T47D (cell line): ENCODE measurements at regions not wholly inside any gene's neighbourhood (a gene's known extent, or its start where the extent isn't known, plus 50 kb on each side); places are given as distances from the start of the nearest gene placed in this dataset.

Source experiments
- DNase-seq, 2 experiments: peaks; one replicate each; pipeline versions ENCODE4 v3.0.0 to v3.0.0-alpha.2; 2011 to 2012; ENCODE audit warnings: low read depth in 1 of 2, low spot score in 1 of 2
- JUND ChIP-seq: IDR thresholded peaks from 2 replicates; pipeline ENCODE4 v1.6.1; 2012; ENCODE audit warnings: low read depth
- in situ Hi-C: cut with HindIII; loops from 2 replicates; pipeline ENCODE4 v1.10.0; 2016; ENCODE audit warnings: low sequenced_read_pairs, low pct_unique_long_range_greater_than_20kb

DNA sequence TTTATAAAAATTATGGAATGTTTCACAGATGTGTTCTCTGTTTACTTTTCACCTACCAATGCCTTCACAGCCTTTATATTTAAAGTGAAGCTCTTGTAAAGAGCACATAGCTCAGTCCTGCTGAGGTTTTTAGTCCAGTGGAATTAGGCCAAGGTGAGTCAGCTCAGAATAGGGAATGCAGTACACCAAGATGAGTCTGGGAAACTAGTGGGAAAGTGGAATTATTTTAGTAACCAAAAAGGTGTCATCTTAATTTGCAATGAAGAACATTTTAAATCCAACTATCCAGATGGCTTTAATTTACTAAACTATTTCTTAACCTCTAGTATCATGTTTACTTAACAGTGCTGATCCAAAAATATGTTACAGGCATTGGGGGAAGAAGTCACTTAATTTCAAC, 236.3 kb upstream of the CTBP2 start:
- TF ChIP-seq JUND = no peak
- in situ Hi-C loops = no loop called here
- DNase-seq = no peak

DNA sequence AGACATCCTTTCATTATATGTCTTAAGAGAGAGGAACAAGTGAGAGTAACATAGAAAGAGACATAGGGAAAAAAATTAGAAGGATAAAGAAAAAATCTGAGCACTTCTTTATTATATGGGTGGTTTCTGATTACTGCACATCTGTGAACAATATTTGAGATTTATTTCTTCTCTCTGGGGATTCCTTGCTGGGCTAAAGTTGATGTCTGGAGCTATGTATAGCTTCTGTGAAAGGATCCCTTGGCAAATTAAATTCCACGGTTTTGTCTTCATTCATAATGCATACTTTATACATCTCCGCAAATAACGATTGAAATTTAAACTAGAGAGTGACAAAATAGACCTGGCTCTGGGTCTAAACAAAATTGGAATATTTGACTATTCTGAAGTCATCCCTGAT, 232.2 kb upstream of the CTBP2 start:
- TF ChIP-seq JUND = no peak
- in situ Hi-C loops = no loop called here
- no peak for DNase-seq

GRCh38 chr10:125392154-125392553, 231.8 kb upstream of the CTBP2 start:
- no peak for DNase-seq
- TF ChIP-seq JUND = no peak
- in situ Hi-C loops = no loop called here

DNA sequence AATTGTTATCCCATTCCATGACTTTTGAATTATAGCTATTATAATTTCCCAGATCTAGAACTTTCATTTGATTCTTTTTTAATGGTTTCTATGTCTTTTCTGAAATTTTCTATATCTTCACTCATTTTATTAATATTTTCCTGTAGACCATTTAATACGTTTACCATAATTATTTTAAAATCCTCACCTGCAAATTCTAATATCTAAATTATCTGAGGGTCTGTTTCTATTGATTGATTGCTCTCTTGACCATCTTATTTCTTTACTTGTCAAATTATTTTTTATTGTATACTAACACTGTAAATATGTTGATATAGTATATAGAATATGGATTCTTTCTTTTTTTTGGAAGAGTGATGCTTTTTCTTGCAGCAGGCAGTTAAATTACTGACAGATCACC, 229.3 kb upstream of the CTBP2 start:
- in situ Hi-C loops = no loop called here
- DNase-seq = no peak
- TF ChIP-seq JUND = no peak

- no peak for DNase-seq
- in situ Hi-C loops = no loop called here
- TF ChIP-seq JUND = no peak
These were observed 219.2 kb upstream of the CTBP2 start for GRCh38 chr10:125379592-125379991.

DNA sequence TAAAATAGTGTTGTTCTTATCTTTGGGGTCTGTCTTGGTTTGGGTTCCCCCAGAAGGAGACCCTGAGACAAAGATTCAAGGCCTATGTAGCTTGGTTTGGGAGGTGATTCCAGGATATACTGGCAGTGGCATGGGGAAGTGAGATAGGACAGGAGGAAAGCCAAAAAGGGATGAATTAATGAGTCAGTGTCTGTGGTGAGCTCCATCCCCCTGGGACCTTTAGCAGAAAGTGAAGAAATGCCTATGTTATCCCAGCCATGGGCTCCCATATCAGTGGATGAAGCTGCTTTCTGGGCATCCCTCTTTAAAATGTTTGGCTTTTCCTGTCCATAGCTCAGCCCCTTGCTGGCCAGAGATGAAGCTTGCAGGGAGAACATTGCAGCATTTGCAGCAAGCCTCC, 217.0 kb upstream of the CTBP2 start:
- in situ Hi-C loops = no loop called here
- no peak for TF ChIP-seq JUND
- no peak for DNase-seq

GRCh38 chr10:125375210-125375609, 214.8 kb upstream of the CTBP2 start:
- peak in 1 of 2 experiments; percentile 42 for DNase-seq
- in situ Hi-C loops = no loop called here
- no peak for TF ChIP-seq JUND

DNA sequence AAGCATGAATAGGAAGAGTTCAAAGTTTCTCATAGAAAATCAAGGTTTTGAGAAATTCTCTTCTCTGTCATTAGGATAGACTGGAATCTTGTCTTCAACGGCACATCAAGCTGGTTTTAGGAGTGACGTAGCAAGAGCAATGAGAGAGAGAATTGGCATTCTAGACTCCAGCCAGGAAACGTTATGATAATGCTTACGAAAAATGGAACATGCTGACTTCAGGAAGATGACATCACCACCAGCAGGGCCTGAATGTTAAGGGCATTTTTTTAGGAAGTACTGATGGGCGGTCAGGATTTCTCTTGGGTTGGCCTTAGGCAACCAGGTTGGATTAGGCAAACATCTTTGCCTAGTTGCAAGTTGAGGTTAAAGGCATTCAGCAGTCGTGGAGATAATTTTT, 213.2 kb upstream of the CTBP2 start:
- TF ChIP-seq JUND = no peak
- in situ Hi-C loops = no loop called here
- DNase-seq = no peak

GRCh38 chr10:125370578-125370977, 210.2 kb upstream of the CTBP2 start:
- no peak for TF ChIP-seq JUND
- no peak for DNase-seq
- in situ Hi-C loops = no loop called here

- in situ Hi-C loops = no loop called here
These were observed 209.3 kb upstream of the CTBP2 start for GRCh38 chr10:125369382-125370326.

DNA sequence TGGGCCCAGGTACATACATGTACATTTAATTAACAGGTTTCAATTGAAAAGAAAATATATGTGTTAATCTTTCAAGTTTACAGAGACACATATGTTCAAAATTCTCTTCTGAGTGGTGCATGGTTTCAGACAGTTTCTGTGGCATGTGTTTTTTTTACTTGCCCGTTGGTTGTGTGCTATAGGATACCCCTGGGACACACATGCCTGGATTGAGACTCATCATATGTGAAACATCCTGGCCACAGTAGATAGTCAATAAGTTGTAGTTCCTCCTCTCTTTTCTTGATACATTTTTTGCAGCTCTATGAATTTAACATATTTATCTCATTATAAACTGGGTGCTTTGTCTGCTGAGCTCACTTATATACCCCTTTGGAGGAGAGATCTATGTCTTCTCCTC, 207.8 kb upstream of the CTBP2 start:
- no peak for DNase-seq
- in situ Hi-C loops = no loop called here
- no peak for TF ChIP-seq JUND

More at GRCh38 chr10:125369382-125370326, 209.3 kb upstream of the CTBP2 start:
- DNase-seq = no peak
- TF ChIP-seq JUND = no peak

- no peak for DNase-seq
- in situ Hi-C loops = no loop called here
- no peak for TF ChIP-seq JUND
These were observed 203.4 kb upstream of the CTBP2 start for GRCh38 chr10:125363791-125364190.

DNA sequence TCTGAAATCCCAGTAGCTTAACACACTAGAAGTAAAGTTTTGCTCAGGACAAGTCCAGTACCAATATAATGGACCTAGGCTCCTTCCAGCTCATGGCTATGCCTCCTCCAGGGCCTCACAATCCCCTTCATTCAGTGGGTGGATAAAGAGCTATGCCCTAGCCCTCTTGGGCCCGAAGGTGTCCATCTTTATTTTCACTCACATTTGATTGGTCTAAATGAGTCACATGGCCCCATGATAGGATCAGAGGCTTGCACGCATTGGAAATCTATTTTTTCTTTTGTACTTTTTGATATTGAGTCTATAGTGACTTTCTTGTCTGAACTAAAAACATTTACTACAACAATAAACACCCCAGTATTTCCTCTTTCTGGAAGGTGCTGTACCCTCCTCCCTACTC, 202.6 kb upstream of the CTBP2 start:
- no peak for TF ChIP-seq JUND
- in situ Hi-C loops = no loop called here
- DNase-seq = no peak

- no peak for TF ChIP-seq JUND
- no peak for DNase-seq
- in situ Hi-C loops = no loop called here
These were observed 199.0 kb upstream of the CTBP2 start for GRCh38 chr10:125359401-125359800.
